ENCODE measurements at regions not wholly inside any gene's neighbourhood (a gene's known extent, or its start where the extent isn't known, plus 50 kb on each side); places are given as distances from the start of the nearest gene placed in this dataset.

DNA sequence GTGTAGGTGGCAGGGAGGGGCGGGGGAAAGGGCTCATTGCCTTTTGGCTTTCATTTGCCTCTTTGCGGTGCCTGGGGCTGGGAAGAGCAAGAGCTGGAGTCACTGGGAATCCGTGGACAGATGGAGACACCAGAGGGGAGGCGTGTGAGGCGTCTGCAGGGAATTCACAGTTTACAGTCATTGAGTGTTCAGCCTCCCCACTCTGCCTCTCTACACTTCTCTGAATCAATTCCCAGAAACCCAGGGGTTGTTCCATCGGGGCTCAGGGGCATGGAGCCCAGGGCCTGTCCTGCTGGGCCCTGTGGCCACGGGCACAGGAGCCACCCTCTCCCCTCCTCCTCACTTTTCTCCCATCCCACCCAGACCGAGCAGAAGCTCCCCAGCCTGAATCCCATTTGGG lies 160.5 kb upstream of the NAV2 start:
- TF ChIP-seq, protein P1, sequence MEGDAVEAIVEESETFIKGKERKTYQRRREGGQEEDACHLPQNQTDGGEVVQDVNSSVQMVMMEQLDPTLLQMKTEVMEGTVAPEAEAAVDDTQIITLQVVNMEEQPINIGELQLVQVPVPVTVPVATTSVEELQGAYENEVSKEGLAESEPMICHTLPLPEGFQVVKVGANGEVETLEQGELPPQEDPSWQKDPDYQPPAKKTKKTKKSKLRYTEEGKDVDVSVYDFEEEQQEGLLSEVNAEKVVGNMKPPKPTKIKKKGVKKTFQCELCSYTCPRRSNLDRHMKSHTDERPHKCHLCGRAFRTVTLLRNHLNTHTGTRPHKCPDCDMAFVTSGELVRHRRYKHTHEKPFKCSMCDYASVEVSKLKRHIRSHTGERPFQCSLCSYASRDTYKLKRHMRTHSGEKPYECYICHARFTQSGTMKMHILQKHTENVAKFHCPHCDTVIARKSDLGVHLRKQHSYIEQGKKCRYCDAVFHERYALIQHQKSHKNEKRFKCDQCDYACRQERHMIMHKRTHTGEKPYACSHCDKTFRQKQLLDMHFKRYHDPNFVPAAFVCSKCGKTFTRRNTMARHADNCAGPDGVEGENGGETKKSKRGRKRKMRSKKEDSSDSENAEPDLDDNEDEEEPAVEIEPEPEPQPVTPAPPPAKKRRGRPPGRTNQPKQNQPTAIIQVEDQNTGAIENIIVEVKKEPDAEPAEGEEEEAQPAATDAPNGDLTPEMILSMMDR (conservative IDR thresholded peaks at IDR 0.05; ENCODE audit: low read depth, low read length), result no peak
- no peak for TF ChIP-seq EZH2 (IDR thresholded peaks at IDR 0.05; ENCODE audit: borderline replicate concordance, low read depth, low read length, poor library complexity, severe bottlenecking)

Measured in A673 (cell line).